CD14-positive monocyte (primary cell): ENCODE measurements at regions not wholly inside any gene's neighbourhood (a gene's known extent, or its start where the extent isn't known, plus 50 kb on each side); places are given as distances from the start of the nearest gene placed in this dataset.

Experiments used
- DNase-seq, 3 donors: peaks; one replicate each; pipeline ENCODE4 v3.0.0-alpha.2; 2011 to 2022
- H2AFZ ChIP-seq: 2 replicates; pipeline ENCODE4 v1.6.0; 2012; ENCODE audit warnings: mild to moderate bottlenecking, low read depth, low read length, inconsistent platforms; ENCODE audit not compliant: insufficient read depth, poor library complexity, severe bottlenecking
- H3K27ac ChIP-seq, 2 donors: 1 replicate in 1 of 2; 2 replicates in 1 of 2; pipeline ENCODE4 v1.5.1; 2012 to 2013; ENCODE audit warnings: low read length in 2 of 2, control low read depth in 1 of 2, inconsistent platforms in 1 of 2, low read depth in 1 of 2, mild to moderate bottlenecking in 1 of 2
- H3K27me3 ChIP-seq, 2 donors: one replicate each; pipeline versions ENCODE4 v1.6.0 to v1.6.1; 2011 to 2013; ENCODE audit warnings: low read length in 2 of 2; ENCODE audit not compliant: control insufficient read depth in 2 of 2, insufficient read depth in 2 of 2
- H3K36me3 ChIP-seq, 2 donors: replicated peaks in 1 of 2; 1 replicate in 1 of 2; 2 replicates in 1 of 2; pipeline versions ENCODE4 v1.5.1 to v1.6.1; 2012 to 2013; ENCODE audit warnings: low read length in 2 of 2, control low read depth in 1 of 2, inconsistent platforms in 1 of 2, mild to moderate bottlenecking in 1 of 2; ENCODE audit not compliant: insufficient read depth in 2 of 2, control insufficient read depth in 1 of 2
- H3K4me1 ChIP-seq, 2 donors: 1 replicate in 1 of 2; 2 replicates in 1 of 2; pipeline versions ENCODE4 v1.5.1 to v1.6.1; 2012 to 2013; ENCODE audit warnings: low read length in 2 of 2, control low read depth in 1 of 2, inconsistent platforms in 1 of 2, mild to moderate bottlenecking in 1 of 2, moderate library complexity in 1 of 2; ENCODE audit not compliant: insufficient read depth in 2 of 2, control insufficient read depth in 1 of 2
- H3K4me2 ChIP-seq: replicated peaks from 2 replicates; pipeline ENCODE3; 2012; ENCODE audit warnings: low read length, moderate library complexity, mild to moderate bottlenecking; ENCODE audit not compliant: poor library complexity, severe bottlenecking; ENCODE audit errors: extremely low read depth
- H3K4me3 ChIP-seq, 3 experiments: fragments of 200-600 bp in 1 of 3; sonication (generic) in 1 of 3; replicated peaks in 1 of 3; 1 replicate in 2 of 3; 2 replicates in 1 of 3; pipeline ENCODE4 v1.5.1; 2011 to 2013; ENCODE audit warnings: low read length in 3 of 3, mild to moderate bottlenecking in 3 of 3, control low read depth in 2 of 3, low read depth in 2 of 3, inconsistent platforms in 1 of 3, moderate library complexity in 1 of 3
- H3K79me2 ChIP-seq: 2 replicates; pipeline ENCODE4 v1.6.0; 2012; ENCODE audit warnings: mild to moderate bottlenecking, control low read depth, inconsistent platforms, low read length, moderate library complexity; ENCODE audit not compliant: insufficient read depth
- H3K9ac ChIP-seq: 2 replicates; pipeline ENCODE4 v1.6.0; 2017; ENCODE audit warnings: low read length, mild to moderate bottlenecking; ENCODE audit not compliant: insufficient read depth, poor library complexity, severe bottlenecking
- H3K9me3 ChIP-seq, 2 donors: replicated peaks in 1 of 2; 1 replicate in 1 of 2; 2 replicates in 1 of 2; pipeline versions ENCODE4 v1.5.1 to v1.6.1; 2012 to 2013; ENCODE audit warnings: low read length in 2 of 2, control low read depth in 1 of 2; ENCODE audit not compliant: control insufficient read depth in 1 of 2, insufficient read depth in 1 of 2
- H4K20me1 ChIP-seq: 2 replicates; pipeline ENCODE4 v1.6.0; 2012; ENCODE audit warnings: mild to moderate bottlenecking, low read length, control low read depth, moderate library complexity; ENCODE audit not compliant: insufficient read depth
- H3K27ac Mint-ChIP-seq, 7 donors: one replicate each; pipeline ENCODE4 v1.8.0; 2020; ENCODE audit warnings: mild to moderate bottlenecking in 7 of 7, mixed read lengths in 7 of 7, moderate library complexity in 6 of 7, inconsistent platforms in 2 of 7
- H3K27me3 Mint-ChIP-seq, 3 donors: one replicate each; pipeline ENCODE4 v1.8.0; 2021 to 2022; ENCODE audit warnings: low read depth in 3 of 3, mild to moderate bottlenecking in 3 of 3, mixed read lengths in 3 of 3, moderate library complexity in 3 of 3, inconsistent platforms in 1 of 3
- H3K36me3 Mint-ChIP-seq, 2 donors: one replicate each; pipeline ENCODE4 v1.8.0; 2020; ENCODE audit warnings: mixed read lengths in 2 of 2, inconsistent platforms in 1 of 2, mild to moderate bottlenecking in 1 of 2
- H3K4me1 Mint-ChIP-seq: one replicate; pipeline ENCODE4 v1.8.0; 2020; ENCODE audit warnings: mild to moderate bottlenecking, mixed read lengths
- H3K4me3 Mint-ChIP-seq, 2 donors: one replicate each; pipeline ENCODE4 v1.8.0; 2020; ENCODE audit warnings: mild to moderate bottlenecking in 2 of 2, mixed read lengths in 2 of 2, moderate library complexity in 1 of 2
- H3K9me3 Mint-ChIP-seq, 7 donors: one replicate each; pipeline ENCODE4 v1.8.0; 2020 to 2022; ENCODE audit warnings: mixed read lengths in 7 of 7, mild to moderate bottlenecking in 6 of 7, moderate library complexity in 6 of 7, inconsistent platforms in 2 of 7
- WGBS: methylation state at CpG from one replicate; pipeline ENCODE4 v1.1.5; 2013; ENCODE audit warnings: missing lambda C conversion rate; ENCODE audit not compliant: insufficient coverage; 5-methylcytosine and 5-hydroxymethylcytosine counted together
- intact Hi-C, 2 donors: fragments of 100-400 bp; cut with micrococcal nuclease; formaldehyde crosslinking; loops; one replicate each; pipeline versions ENCODE4 v1.15.0 to v1.15.1; 2023
- TF ChIP-seq, protein P1 (sequence below): fragments of 200-600 bp; IDR thresholded peaks from one replicate; pipeline ENCODE4 v1.8.0; 2022; ENCODE audit warnings: antibody characterized with exemption, mild to moderate bottlenecking

GRCh38 chr2:139271879-139272278 is 491.7 kb upstream of the NXPH2 start:
- H3K27me3 ChIP-seq = no peaks in the 10 kb centered on the region
- H4K20me1 ChIP-seq = no peaks in the 10 kb centered on the region
- H3K79me2 ChIP-seq = no peaks in the 10 kb centered on the region
- H3K27ac ChIP-seq = no peak overlapping the region
- Mint-ChIP-seq H3K27me3 (peaks cover 0 to 2% (median 0%) of the 10 kb centered on the region in 3 donors), H3K4me1 (no peaks in the 10 kb centered on the region), H3K9me3 (peaks cover 0 to 6% (median 2%) of the 10 kb centered on the region in 7 donors), H3K4me3 (no peak overlapping the region), H3K36me3 (no peaks in the 10 kb centered on the region), H3K27ac (no peak overlapping the region)
- H3K4me2 ChIP-seq = no peak overlapping the region
- H3K4me3 ChIP-seq = no peak overlapping the region
- H2AFZ ChIP-seq = no peak overlapping the region
- DNase-seq = no peak
- no peaks in the 10 kb centered on the region for H3K4me1 ChIP-seq
- TF ChIP-seq, protein P1, sequence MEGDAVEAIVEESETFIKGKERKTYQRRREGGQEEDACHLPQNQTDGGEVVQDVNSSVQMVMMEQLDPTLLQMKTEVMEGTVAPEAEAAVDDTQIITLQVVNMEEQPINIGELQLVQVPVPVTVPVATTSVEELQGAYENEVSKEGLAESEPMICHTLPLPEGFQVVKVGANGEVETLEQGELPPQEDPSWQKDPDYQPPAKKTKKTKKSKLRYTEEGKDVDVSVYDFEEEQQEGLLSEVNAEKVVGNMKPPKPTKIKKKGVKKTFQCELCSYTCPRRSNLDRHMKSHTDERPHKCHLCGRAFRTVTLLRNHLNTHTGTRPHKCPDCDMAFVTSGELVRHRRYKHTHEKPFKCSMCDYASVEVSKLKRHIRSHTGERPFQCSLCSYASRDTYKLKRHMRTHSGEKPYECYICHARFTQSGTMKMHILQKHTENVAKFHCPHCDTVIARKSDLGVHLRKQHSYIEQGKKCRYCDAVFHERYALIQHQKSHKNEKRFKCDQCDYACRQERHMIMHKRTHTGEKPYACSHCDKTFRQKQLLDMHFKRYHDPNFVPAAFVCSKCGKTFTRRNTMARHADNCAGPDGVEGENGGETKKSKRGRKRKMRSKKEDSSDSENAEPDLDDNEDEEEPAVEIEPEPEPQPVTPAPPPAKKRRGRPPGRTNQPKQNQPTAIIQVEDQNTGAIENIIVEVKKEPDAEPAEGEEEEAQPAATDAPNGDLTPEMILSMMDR = no peak
- WGBS = no CpG with 5 or more reads among the region's 1 CpG
- H3K36me3 ChIP-seq = no peaks in the 10 kb centered on the region
- intact Hi-C loops = no loop called here
- H3K9ac ChIP-seq = no peak overlapping the region
- peaks cover 0 to 6% of the 10 kb centered on the region in 2 donors for H3K9me3 ChIP-seq

DNA sequence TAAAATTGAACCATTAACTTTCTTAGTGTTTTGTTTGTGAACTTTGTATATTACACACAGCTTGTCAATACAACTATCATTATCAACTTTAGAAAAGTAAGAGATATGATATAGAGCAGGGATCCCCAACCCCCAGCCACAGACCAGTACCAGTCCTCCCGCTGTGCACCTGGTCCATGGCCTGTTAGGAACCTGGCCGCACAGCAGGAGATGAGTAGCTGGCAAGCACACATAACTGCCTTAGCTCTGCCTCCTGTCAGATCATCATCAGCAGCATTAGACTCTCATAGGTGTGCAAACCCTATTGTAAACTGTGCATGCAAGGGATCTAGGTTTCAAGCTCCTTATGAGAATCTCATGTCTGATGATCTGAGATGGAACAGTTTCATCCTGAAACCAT is 491.0 kb upstream of the NXPH2 start:
- no peaks in the 10 kb centered on the region for H3K36me3 ChIP-seq
- H3K9me3 Mint-ChIP-seq = peaks cover 0 to 4% (median 2%) of the 10 kb centered on the region in 7 donors
- H2AFZ ChIP-seq = no peak overlapping the region
- no peak overlapping the region for H3K4me3 ChIP-seq
- H3K79me2 ChIP-seq = no peaks in the 10 kb centered on the region
- no peak overlapping the region for H3K27ac Mint-ChIP-seq
- H3K27ac ChIP-seq = no peak overlapping the region
- peaks cover 0 to 6% of the 10 kb centered on the region in 2 donors for H3K9me3 ChIP-seq
- intact Hi-C loops = no loop called here
- H4K20me1 ChIP-seq = no peaks in the 10 kb centered on the region
- peaks cover 0 to 2% (median 0%) of the 10 kb centered on the region in 3 donors for H3K27me3 Mint-ChIP-seq
- no peak overlapping the region for H3K4me2 ChIP-seq
- 85% methylated on average over 2 of the region's 2 CpGs for WGBS
- no peaks in the 10 kb centered on the region for H3K4me1 ChIP-seq
- TF ChIP-seq, protein P1 = no peak
- H3K36me3 Mint-ChIP-seq = no peaks in the 10 kb centered on the region
- DNase-seq = no peak
- H3K4me1 Mint-ChIP-seq = no peaks in the 10 kb centered on the region
- no peak overlapping the region for H3K4me3 Mint-ChIP-seq
- no peak overlapping the region for H3K9ac ChIP-seq
- H3K27me3 ChIP-seq = no peaks in the 10 kb centered on the region
